GM18861 (cell line): ENCODE measurements at regions not wholly inside any gene's neighbourhood (a gene's known extent, or its start where the extent isn't known, plus 50 kb on each side); places are given as distances from the start of the nearest gene placed in this dataset.

ENCODE experiments used
- ATAC-seq: cut with Tn5 transposase; IDR thresholded peaks from one replicate; pipeline ENCODE4 v1.9.1; 2021; ENCODE audit not compliant: unreplicated experiment

- no peak for ATAC-seq
These were observed 534.9 kb upstream of the USP24 start for GRCh38 chr1:55749975-55750627.

- no peak for ATAC-seq
These were observed 532.3 kb upstream of the USP24 start for GRCh38 chr1:55747408-55747841.

DNA sequence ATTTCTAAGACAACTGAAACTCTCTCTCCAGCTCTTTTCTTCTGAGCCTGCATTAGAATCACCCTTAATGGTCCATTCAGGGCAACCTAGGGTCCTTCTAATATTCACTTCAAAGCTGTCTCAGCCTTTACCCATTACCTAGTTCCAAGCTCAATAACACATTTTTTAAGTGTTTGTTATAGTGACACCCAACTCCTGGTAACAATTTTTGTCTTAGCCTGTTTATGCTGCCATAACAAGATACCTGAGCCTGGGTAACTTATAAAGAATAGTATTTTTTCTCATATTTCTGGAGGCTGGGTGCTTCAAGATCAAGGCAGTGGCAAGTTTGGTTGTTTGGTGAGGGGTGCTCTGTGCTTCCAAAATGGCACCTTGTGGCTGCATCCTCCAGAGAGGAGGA is 531.5 kb upstream of the USP24 start:
- ATAC-seq, result no peak

DNA sequence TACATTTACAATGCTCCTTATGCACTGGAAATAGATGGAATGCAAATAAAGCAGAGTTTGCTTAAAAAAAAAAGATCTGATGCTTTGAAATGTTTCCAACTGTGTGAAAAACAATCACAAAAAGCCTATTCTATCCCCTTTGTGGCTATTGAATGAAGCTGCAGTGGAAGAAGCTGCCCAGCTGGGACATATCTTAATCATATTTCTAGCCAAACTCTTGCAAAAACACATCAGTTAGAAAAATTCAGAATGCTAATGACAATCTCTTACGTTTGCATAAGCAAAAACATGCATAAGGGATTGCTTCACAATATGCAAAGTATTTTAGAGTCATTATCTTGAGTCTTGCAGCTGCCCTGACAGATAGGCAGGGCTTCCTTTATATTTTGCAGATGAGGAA is 526.4 kb upstream of the USP24 start:
- no peak for ATAC-seq

GRCh38 chr1:55735106-55735505 is 519.9 kb upstream of the USP24 start:
- no peak for ATAC-seq

DNA sequence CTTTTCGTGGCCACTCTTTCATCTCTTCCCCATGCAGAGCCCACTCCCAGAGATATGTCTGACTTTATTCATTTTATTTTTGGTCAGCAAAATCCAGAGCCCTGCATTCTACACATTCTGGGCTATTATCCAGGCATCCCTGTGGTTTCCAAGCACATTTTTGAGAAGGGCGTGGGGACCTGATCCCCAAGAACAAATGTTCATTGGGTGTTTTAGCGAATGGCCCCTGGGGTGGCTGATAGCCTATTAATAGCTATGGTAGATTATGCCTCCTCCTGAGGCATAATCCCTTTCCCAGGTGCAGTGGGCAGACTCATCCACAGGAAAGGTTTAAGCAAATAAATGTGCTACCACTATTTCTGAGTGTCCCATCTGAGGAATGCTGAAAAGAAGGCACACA is 511.8 kb upstream of the USP24 start:
- ATAC-seq, result no peak

- ATAC-seq, result no peak
These were observed 510.2 kb upstream of the USP24 start for GRCh38 chr1:55725378-55725777.

DNA sequence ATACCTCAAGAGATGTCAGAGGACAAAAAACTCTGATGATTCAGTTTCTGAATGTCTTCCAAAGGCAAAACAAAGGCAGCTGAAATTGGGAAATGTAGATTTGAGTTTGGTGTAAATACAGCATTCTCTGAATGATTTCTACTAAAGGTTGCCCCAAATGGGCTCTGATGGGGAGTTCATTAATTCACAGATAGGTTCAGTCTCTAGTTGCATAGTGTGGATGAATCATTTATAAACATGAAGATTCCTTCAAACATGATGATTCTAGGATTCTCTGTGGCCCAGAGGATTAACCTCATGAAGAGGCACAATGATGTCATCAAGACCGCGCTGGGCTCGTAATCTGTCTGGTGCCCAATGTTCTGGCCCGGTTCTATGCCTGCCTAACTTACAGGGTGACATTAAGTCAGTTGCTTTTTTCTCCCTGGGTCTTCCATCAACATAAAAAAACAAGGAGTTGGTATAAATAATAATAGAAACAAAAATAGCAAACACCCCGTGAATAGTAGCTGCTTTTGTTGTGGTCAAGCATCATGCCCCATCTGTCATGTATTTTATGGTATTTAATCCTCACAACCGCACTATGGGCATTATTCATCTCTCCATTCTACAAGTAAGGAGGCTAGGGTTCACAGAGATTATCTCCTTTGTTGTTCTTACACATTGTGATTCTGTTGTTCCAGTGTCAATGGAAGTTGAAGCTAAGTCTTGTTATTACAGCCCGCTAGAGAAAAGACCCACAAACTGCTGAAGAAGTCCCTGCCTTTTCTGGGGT is 509.6 kb upstream of the USP24 start:
- ATAC-seq, result no peak

GRCh38 chr1:55723001-55723400 is 507.8 kb upstream of the USP24 start:
- ATAC-seq, result no peak

DNA sequence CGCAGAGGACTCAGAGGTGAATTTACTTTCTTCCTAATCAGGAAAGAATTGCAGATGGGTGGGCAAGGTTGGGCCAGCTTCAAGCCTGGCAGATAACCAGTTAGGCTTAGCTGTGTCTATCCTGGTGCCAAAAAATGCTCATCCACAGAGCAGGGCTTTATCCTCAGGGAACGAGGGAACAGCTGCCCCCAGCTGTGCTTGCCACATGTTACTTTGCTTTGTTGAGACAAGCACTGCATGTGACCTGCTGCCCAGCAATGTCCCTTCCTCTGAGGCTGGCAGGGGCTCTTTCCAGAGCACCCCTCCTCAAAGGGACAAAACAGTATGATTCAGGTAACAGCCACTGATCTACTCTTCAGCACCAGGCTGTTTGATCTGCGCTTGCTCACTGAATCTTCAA is 505.1 kb upstream of the USP24 start:
- no peak for ATAC-seq

DNA sequence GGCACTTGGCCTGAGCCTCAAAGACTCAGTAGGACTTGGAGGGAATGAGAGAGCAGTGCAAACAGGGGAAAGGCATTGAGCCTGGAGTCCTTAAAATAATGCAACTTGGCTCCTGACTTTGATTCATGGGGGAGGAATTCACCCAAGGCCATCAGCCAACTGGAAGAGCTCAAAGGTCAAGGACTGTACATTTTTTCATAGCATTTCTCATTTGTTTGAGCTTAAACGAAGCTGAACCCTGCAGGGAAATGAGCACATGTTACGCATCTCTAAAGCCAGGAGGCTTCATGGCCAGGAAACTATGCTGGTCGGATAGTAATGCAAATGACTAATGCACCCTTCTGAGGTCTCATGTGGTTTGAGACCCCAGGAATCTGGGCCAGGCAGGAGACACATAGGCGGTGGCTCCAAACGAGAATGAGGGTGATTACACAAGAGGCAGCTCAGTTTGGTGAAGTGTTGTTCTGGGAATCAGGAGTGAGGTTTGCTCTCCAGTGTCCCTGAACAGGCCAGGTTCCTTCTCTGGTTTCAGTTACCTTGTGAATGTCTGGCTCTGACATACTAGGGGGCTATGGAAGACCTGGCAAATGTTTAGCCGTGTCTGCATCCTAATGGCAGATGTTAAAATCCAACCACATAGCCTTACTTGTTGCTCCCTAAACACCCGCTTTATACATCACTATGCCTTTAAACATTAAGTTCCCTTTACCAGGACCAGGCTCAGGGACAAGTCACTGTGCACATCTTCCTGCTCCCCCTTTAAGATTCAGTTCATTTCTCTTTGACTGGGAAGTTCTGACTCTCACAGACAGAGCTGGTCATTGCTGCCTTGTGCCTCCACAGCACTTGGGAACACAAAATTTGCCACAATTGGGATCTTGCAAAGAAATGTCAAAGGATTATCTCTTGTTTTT is 503.9 kb upstream of the USP24 start:
- ATAC-seq, result no peak

GRCh38 chr1:55717111-55717510 is 501.9 kb upstream of the USP24 start:
- no peak for ATAC-seq

DNA sequence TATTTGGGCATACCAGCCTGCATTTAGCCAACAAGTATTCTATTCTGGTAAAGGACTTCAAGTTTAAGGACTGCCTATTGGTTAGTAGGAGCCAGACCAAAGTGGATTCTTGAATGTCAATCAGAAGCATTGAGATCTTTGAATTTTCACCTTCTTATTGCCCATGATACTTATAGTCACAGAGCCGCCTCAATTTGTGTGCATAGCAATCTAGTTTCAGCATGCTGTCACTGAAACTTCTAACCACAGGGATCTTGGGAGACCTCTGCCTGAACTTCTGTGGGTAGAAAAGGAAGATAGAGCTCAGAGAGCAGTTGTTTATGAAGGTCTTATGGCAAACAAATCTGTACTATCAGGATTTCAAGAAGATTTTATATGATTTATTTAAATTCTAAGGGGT is 501.4 kb upstream of the USP24 start:
- no peak for ATAC-seq

- ATAC-seq, result no peak
These were observed 501.0 kb upstream of the USP24 start for GRCh38 chr1:55716151-55716550.

GRCh38 chr1:55714230-55714629 is 499.1 kb upstream of the USP24 start:
- no peak for ATAC-seq

DNA sequence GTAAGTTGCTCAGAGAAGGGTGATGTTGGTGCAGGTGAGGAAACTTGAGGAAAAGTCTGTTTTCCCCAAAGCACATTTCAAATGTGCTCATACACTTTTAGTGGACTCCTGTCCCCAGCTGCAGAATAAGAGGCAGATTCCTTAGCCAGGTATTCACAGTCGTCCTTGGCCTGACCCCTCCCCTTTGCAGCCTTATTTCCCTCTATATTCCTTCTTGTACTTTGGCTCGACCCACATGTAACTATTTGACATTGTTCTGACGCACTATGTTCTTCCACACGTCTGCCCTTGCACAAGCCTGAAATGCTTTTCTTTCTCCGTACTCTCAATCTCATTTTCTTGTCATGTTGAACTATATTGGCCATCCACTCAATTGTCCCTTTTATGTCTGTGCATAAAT is 498.4 kb upstream of the USP24 start:
- ATAC-seq, result no peak

DNA sequence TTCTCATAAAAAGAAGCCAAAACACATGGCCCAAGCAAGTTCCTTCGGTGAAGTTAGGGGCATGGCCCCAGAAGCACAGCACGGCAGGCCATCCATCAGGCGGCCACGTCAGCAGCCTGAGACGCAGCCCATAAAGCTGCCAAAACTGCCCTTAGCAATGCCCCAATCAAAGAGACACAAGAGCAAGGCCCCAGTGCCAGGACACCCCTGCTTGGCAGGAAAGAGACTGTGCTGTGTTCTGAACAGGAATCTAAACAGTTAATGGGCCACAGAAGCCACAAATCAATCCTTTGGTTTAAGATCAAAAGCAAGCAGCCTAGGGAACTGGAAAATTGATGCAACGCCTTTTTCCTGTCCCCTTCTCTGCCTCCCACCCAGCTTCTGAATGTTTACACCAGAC is 497.0 kb upstream of the USP24 start:
- ATAC-seq, result no peak

DNA sequence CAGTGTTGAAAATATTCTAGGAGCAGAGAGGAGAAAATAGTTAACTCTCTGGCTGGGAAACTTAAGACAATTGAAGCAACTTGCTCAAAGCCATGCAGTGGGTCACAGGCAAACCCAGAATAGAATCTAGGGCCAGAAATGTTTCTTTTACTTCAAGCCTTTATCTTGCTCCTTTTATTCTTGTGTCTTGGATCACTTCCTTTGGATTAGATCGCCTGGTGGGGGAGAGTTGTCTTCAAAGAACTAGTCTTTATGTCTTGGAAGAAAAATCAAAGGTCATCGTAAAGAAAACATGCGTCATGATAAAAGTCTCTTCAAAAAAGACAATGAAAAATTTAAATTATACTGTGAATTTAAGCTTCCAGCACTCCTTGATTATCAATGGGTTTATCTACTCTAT is 493.6 kb upstream of the USP24 start:
- ATAC-seq, result no peak

GRCh38 chr1:55707846-55708245 is 492.7 kb upstream of the USP24 start:
- no peak for ATAC-seq

GRCh38 chr1:55707196-55707595 is 492.0 kb upstream of the USP24 start:
- no peak for ATAC-seq

DNA sequence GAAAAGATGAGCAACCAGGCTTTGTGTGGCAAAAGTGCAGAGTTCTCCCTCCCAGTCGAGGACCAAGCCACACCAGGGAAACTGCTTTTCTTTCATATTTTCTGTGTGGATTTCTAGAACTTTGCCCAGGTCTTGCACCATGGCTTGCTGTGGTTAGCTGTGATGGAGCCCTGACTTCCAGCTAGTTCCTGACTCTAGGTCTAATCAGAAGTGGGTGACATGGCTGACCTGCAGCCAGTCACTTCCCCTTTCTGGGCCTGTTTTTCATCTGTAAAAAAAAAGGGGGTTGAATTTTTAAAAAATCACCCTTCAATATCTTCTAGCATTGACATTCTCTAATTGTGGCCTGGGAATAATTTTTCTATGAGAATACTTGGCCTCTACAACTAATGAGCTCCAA is 491.2 kb upstream of the USP24 start:
- no peak for ATAC-seq
